Nephron (organoid): ENCODE measurements at regions not wholly inside any gene's neighbourhood (a gene's known extent, or its start where the extent isn't known, plus 50 kb on each side); places are given as distances from the start of the nearest gene placed in this dataset.

Experiments used
- H3K27ac Mint-ChIP-seq, 3 experiments: 2 replicates each; pipeline ENCODE4 v1.8.0; 2020; ENCODE audit warnings: mixed read lengths in 3 of 3, mild to moderate bottlenecking in 2 of 3, moderate library complexity in 1 of 3
- H3K27me3 Mint-ChIP-seq: 2 replicates; pipeline ENCODE4 v1.8.0; 2021; ENCODE audit warnings: low read depth, mild to moderate bottlenecking, moderate library complexity, mixed read lengths
- H3K36me3 Mint-ChIP-seq: 2 replicates; pipeline ENCODE4 v1.8.0; 2020; ENCODE audit warnings: low read depth, mixed read lengths
- H3K4me1 Mint-ChIP-seq: 2 replicates; pipeline ENCODE4 v1.8.0; 2020; ENCODE audit warnings: mixed read lengths
- H3K4me3 Mint-ChIP-seq, 3 experiments: 2 replicates each; pipeline ENCODE4 v1.8.0; 2020; ENCODE audit warnings: mild to moderate bottlenecking in 3 of 3, mixed read lengths in 3 of 3, moderate library complexity in 2 of 3
- H3K9me3 Mint-ChIP-seq: 2 replicates; pipeline ENCODE4 v1.8.0; 2020; ENCODE audit warnings: mixed read lengths
- TF ChIP-seq, protein P1 (sequence below), 3 experiments: fragments of 200-600 bp; sonication (generic); IDR thresholded peaks; one replicate each; pipeline ENCODE4 v1.5.0; 2021; ENCODE audit warnings: antibody characterized with exemption in 3 of 3; ENCODE audit not compliant: unreplicated experiment in 3 of 3

GRCh38 chr2:221309892-221310583 lies 262.1 kb downstream of the EPHA4 start:
- Mint-ChIP-seq H3K4me3 (no peak overlapping the region), H3K27ac (peak overlapping the region; percentile 2 to 19 (median 13)), H3K27me3 (no peaks in the 10 kb centered on the region), H3K9me3 (no peaks in the 10 kb centered on the region), H3K36me3 (no peaks in the 10 kb centered on the region), H3K4me1 (peaks cover 26% of the 10 kb centered on the region)
- TF ChIP-seq, protein P1, sequence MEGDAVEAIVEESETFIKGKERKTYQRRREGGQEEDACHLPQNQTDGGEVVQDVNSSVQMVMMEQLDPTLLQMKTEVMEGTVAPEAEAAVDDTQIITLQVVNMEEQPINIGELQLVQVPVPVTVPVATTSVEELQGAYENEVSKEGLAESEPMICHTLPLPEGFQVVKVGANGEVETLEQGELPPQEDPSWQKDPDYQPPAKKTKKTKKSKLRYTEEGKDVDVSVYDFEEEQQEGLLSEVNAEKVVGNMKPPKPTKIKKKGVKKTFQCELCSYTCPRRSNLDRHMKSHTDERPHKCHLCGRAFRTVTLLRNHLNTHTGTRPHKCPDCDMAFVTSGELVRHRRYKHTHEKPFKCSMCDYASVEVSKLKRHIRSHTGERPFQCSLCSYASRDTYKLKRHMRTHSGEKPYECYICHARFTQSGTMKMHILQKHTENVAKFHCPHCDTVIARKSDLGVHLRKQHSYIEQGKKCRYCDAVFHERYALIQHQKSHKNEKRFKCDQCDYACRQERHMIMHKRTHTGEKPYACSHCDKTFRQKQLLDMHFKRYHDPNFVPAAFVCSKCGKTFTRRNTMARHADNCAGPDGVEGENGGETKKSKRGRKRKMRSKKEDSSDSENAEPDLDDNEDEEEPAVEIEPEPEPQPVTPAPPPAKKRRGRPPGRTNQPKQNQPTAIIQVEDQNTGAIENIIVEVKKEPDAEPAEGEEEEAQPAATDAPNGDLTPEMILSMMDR (IDR thresholded peaks at IDR 0.05; ENCODE audit: unreplicated experiment in 3 of 3): no peak

DNA sequence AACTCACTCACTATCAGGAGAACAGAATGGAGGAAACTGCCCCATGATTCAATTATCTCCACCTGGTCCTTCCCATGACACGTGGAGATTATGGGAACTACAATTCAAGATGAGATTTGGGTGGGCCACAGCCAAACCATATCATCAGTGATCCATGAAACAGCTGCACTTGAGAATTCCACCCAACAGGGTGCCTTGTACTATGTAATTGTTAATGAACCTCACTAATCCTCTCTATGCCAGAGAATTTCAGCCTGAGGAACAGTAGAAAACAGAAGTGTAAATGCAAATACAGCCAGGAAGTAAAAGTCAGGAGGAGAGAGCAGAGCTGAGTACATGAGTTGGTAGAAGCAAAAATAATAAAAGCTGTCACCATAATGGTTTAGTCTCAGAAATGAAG lies 261.4 kb downstream of the EPHA4 start:
- Mint-ChIP-seq H3K4me3 (no peak overlapping the region), H3K36me3 (no peaks in the 10 kb centered on the region), H3K9me3 (no peaks in the 10 kb centered on the region), H3K27me3 (no peaks in the 10 kb centered on the region), H3K27ac (peak overlapping the region in 1 of 3 experiments; percentile 2), H3K4me1 (peaks cover 26% of the 10 kb centered on the region)
- TF ChIP-seq, protein P1 (IDR thresholded peaks at IDR 0.05; ENCODE audit: unreplicated experiment in 3 of 3): no peak

DNA sequence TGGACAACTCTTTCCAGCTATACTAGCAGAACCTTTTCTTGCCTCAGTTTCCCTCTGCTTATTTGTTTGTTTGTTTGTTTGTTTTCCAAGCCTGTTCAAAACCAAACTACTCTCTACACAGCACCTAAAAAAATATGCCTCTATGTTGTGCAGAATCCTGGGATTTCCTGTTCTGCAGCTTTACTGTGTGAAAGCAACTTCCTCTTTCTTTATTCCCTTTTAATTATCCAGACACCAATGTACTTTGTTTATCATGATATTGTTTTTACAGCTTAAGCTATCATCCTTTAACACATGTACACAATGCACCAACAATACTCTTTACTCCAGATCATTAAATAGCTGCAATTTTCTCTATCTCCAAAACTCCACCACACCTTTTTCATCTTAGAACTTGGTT lies 259.5 kb downstream of the EPHA4 start:
- H3K9me3 Mint-ChIP-seq: no peaks in the 10 kb centered on the region
- H3K36me3 Mint-ChIP-seq: no peaks in the 10 kb centered on the region
- no peaks in the 10 kb centered on the region for H3K27me3 Mint-ChIP-seq
- no peak overlapping the region for H3K27ac Mint-ChIP-seq
- H3K4me3 Mint-ChIP-seq: no peak overlapping the region
- TF ChIP-seq, protein P1 (IDR thresholded peaks at IDR 0.05; ENCODE audit: unreplicated experiment in 3 of 3): no peak
- peaks cover 26% of the 10 kb centered on the region for H3K4me1 Mint-ChIP-seq

DNA sequence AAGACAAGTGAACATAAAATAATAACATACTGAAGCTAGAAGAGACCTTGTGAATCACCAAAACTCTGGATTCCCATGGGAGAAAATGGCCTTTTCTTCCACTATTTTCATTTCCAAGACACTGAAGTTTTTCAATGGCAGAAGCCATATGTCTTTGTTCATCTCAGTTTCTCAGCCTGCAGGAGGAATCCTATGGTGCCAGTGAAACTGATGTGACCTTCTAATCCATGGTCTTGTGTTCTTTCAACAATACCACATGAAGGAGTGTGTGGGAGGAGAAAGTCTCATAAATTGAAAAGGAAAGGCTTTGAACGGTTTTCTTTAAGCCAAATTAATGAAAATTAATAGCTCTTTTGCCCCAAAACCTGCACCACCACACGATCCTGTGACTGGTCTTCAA lies 257.3 kb downstream of the EPHA4 start:
- TF ChIP-seq, protein P1 (IDR thresholded peaks at IDR 0.05; ENCODE audit: unreplicated experiment in 3 of 3): no peak
- H3K27me3 Mint-ChIP-seq: no peaks in the 10 kb centered on the region
- no peak overlapping the region for H3K27ac Mint-ChIP-seq
- H3K4me1 Mint-ChIP-seq: peaks cover 15% of the 10 kb centered on the region
- no peaks in the 10 kb centered on the region for H3K36me3 Mint-ChIP-seq
- H3K4me3 Mint-ChIP-seq: no peak overlapping the region
- H3K9me3 Mint-ChIP-seq: no peaks in the 10 kb centered on the region

DNA sequence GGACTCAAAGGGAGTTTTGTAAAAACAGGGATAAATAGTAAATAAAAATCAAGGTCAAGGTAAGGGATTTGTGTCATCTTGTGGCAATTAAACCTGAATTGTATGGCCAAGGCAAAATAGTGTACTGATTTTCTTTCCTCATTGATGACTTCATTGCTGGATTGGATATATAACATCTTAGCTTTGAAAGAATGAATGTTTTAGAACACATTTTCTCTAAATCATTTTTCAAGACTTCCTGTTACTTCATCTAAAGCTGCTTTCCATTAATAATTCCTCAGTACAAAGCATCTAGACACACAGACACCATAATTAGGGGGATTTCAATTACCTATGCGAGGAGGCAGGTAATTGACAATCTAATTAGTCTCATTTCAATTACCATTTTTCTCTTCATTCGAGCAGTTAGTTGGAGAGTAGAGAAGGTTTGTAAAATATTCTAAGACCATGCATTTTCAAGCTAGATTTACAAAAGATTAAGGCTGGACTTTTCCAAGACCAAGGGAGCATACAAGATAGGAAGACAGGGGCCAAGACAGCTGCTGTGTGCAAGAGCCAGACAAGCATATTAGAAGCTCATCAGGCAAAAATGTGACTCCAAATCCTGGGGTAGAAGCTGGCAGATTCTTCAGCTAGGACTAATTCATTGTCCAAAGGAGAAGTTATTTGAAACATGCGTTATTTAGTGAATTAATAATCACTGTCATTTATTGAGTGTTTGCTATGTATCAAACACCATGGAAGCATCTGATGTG lies 253.6 kb downstream of the EPHA4 start:
- H3K27ac Mint-ChIP-seq: no peak overlapping the region
- TF ChIP-seq, protein P1 (IDR thresholded peaks at IDR 0.05; ENCODE audit: unreplicated experiment in 3 of 3): no peak
- no peaks in the 10 kb centered on the region for H3K36me3 Mint-ChIP-seq
- H3K9me3 Mint-ChIP-seq: no peaks in the 10 kb centered on the region
- H3K4me1 Mint-ChIP-seq: peaks cover 5% of the 10 kb centered on the region
- peaks cover 4% of the 10 kb centered on the region for H3K27me3 Mint-ChIP-seq
- no peak overlapping the region for H3K4me3 Mint-ChIP-seq
